HepG2 (cell line): ENCODE measurements at regions not wholly inside any gene's neighbourhood (a gene's known extent, or its start where the extent isn't known, plus 50 kb on each side); places are given as distances from the start of the nearest gene placed in this dataset.

Experiments
- BRD4 ChIP-seq: sonication (generic); formaldehyde crosslinking; IDR thresholded peaks from 2 replicates; pipeline ENCODE4 v1.4.0; 2020; ENCODE audit warnings: missing genetic modification reagents
- HMGXB3 ChIP-seq: sonication (generic); formaldehyde crosslinking; IDR thresholded peaks from 2 replicates; pipeline ENCODE4 v1.4.0; 2020; ENCODE audit warnings: missing genetic modification reagents, borderline replicate concordance
- IRF9 ChIP-seq: sonication (generic); formaldehyde crosslinking; IDR thresholded peaks from 2 replicates; pipeline ENCODE4 v1.8.0; 2022; ENCODE audit warnings: missing genetic modification reagents, mild to moderate bottlenecking, borderline replicate concordance
- MTA3 ChIP-seq: sonication (generic); formaldehyde crosslinking; IDR thresholded peaks from 2 replicates; pipeline ENCODE4 v1.4.0; 2020; ENCODE audit warnings: missing genetic modification reagents
- SYNCRIP ChIP-seq: fragments of 200-400 bp; formaldehyde crosslinking; IDR thresholded peaks from 2 replicates; pipeline ENCODE4 v1.6.1; 2018; ENCODE audit warnings: mild to moderate bottlenecking, low read depth, low read length; ENCODE audit not compliant: insufficient read depth
- THYN1 ChIP-seq: sonication (generic); formaldehyde crosslinking; IDR thresholded peaks from 2 replicates; pipeline ENCODE4 v1.8.1; 2023; ENCODE audit warnings: low read depth, mild to moderate bottlenecking, moderate library complexity, missing genetic modification reagents, borderline replicate concordance
- TSC22D2 ChIP-seq: sonication (generic); formaldehyde crosslinking; IDR thresholded peaks from 2 replicates; pipeline ENCODE4 v1.5.1; 2020; ENCODE audit warnings: missing genetic modification reagents, mild to moderate bottlenecking, borderline replicate concordance
- ZBTB39 ChIP-seq: sonication (generic); formaldehyde crosslinking; IDR thresholded peaks from 2 replicates; pipeline ENCODE4 v1.5.0; 2020; ENCODE audit warnings: missing genetic modification reagents
- ZNF281 ChIP-seq: sonication (generic); formaldehyde crosslinking; IDR thresholded peaks from 2 replicates; pipeline ENCODE4 v1.4.0; 2020; ENCODE audit warnings: missing genetic modification reagents, borderline replicate concordance

- TF ChIP-seq ZBTB39 (no peak), ZNF281 (CRISPR knock-in tag) (no peak), THYN1 (CRISPR knock-in tag) (no peak), HMGXB3 (no peak), TSC22D2 (CRISPR knock-in tag) (no peak), SYNCRIP (no peak), MTA3 (CRISPR knock-in tag) (no peak), IRF9 (CRISPR knock-in tag) (no peak), BRD4 (CRISPR knock-in tag) (no peak)
- TF ChIP-seq, all 625 proteins: peak for 0
Observed at GRCh38 chr12:88867510-88867909, 287.2 kb upstream of the KITLG start (continued).
